ENCODE measurements at regions not wholly inside any gene's neighbourhood (a gene's known extent, or its start where the extent isn't known, plus 50 kb on each side); places are given as distances from the start of the nearest gene placed in this dataset.

- no peak for TF ChIP-seq CTCF (IDR thresholded peaks at IDR 0.05)
- TF ChIP-seq POLR2A (IDR thresholded peaks at IDR 0.05) = no peak
Measured at GRCh38 chr13:65307056-65307455, 1923.1 kb downstream of the PCDH9 start.

Data from prostate gland (tissue), 2 donors.